HG03066 (cell line): ENCODE measurements at regions not wholly inside any gene's neighbourhood (a gene's known extent, or its start where the extent isn't known, plus 50 kb on each side); places are given as distances from the start of the nearest gene placed in this dataset.

ENCODE experiments used
- ATAC-seq: cut with Tn5 transposase; IDR thresholded peaks from one replicate; pipeline ENCODE4 v1.9.1; 2021; ENCODE audit warnings: low read depth; ENCODE audit not compliant: unreplicated experiment

- ATAC-seq, result no peak
Measured at GRCh38 chr9:87148331-87149104, 201.2 kb upstream of the GAS1 start.

GRCh38 chr9:87149799-87150198 lies 202.5 kb upstream of the GAS1 start:
- no peak for ATAC-seq

GRCh38 chr9:87152256-87152655 lies 204.9 kb upstream of the GAS1 start:
- no peak for ATAC-seq

- ATAC-seq, result no peak
Measured at GRCh38 chr9:87156247-87156646, 208.9 kb upstream of the GAS1 start.

DNA sequence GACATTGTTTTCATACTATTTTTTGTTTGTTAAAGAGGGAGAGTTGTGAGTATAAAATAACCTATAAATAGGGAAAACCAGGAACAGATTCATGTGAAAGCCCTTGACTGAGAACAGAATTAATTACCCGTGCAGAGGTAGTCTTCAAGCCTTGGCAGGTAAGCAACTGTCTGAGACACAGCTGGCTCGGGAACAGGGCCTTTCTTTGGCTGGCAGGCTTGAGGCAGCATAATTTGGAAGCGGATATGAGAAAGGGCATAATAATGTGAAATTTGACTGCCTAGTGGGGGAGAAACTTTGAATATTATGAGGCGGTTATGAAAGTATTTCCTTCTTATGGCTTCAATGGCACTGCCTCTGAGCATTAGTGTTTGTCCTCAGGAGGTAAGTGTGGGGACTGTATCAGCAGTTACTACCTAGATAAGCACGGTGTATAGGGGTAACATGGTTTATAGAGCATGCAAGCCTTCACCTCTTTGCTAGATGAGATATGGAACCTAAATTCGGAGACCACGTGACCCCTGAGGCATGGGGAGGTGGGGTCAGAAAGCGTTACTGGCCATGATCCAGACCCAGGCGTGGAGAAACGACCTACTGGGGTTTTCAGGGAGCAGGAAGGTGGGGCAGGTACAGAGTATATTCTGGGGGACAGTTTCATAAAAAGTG lies 210.2 kb upstream of the GAS1 start:
- no peak for ATAC-seq

DNA sequence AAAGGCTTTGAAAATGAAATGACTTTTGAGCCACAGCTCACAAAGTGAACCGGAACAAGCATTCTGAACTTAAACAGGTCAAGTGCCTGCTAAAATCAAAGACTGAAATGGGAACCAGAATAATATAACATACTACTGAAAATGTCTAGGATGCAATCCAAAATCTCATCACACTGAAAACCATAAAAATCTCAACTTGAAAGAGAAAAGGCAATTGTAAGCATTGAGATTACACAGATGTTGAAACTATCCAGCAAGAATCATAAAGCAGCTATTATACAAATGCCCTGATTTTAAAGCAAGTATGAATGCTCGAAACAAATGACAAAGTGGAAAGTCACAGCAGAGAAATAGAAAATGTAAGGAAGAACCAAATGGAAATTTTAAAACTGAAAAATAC lies 211.5 kb upstream of the GAS1 start:
- no peak for ATAC-seq

DNA sequence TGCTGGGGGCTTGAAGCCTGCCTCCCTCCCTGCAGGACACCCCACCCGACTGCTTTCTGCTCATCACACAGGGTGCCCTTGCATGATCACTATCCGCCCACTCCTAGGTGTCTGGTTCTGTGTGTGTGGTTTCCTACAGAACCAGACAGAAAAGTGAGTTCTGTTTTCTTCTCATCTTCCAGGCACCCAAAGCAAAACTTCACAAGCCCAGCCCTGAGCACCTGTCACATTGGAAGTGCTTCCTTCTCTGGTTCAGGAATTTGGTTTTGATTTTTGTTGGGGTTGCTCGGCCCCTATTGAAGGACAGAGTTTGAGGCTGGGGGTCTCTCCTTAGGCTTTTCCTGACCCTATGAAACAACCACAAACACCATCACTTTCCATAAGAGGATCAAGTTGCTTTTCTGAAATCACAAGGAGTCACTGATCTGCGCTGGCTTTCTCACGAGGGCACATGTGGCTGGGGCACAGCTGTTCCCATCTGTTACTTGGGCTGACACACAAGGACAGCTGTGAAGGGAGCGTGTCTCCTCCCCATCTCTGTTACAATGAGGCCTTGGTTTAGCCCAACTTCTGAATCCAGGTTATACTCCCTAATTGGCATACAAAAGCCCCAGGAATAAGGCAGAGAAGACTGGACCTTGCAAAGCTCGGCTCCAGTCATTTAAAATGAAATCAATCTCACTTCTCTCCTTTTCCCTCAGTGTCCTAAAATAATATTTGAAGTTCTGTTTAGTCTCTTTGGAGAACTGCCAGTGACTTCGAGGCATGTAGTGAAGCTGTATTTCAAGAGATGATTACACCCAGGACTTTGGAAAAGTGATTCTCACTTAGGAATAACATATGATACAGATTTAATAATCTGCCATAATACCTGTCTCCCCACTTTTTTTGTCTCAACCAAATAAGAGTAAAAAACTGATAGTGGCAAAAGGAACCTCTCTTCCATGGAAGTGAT lies 213.1 kb upstream of the GAS1 start:
- no peak for ATAC-seq

DNA sequence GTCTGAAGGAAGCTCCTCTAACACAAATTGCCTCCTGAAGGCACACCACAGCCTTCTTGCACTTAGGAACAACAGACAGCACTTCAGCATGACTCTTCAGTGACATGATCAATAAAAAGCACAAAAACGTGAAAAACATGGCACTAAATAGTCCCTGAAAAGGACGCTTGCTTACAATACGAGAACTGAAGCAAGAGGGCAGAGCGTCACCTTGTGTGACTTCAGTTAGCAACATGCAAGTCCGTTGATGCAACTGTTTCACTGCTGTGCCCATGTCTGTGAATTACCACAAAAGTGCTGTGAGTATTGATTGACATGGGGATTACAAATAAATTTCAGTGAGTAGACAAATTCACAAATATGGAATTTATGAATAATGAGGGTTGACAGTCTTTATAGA lies 219.9 kb upstream of the GAS1 start:
- ATAC-seq, result no peak

GRCh38 chr9:87167582-87167981 lies 220.3 kb upstream of the GAS1 start:
- ATAC-seq, result no peak

- ATAC-seq, result no peak
Measured at GRCh38 chr9:87178302-87178701, 231.0 kb upstream of the GAS1 start.

- ATAC-seq, result no peak
Measured at GRCh38 chr9:87179553-87180340, 232.4 kb upstream of the GAS1 start.

DNA sequence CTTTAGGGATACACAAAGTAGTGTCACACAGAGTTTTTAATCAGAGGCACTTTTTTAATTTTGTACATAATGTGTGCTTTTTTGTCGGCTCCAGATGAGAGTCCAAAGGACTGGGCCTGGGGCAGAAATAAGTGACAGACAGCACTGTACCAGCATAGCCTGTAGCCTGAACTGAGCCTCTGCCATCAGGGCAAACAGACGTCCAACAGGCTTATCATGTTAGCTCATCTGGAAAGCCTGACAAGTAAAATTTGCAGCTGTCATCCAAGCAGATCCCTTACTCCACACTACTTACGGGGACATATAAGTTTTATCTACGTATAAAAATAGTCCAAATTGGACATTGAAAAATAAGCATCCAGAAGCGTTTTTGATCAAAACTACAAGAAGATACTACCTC lies 233.1 kb upstream of the GAS1 start:
- no peak for ATAC-seq

- no peak for ATAC-seq
Measured at GRCh38 chr9:87180841-87181240, 233.5 kb upstream of the GAS1 start.

DNA sequence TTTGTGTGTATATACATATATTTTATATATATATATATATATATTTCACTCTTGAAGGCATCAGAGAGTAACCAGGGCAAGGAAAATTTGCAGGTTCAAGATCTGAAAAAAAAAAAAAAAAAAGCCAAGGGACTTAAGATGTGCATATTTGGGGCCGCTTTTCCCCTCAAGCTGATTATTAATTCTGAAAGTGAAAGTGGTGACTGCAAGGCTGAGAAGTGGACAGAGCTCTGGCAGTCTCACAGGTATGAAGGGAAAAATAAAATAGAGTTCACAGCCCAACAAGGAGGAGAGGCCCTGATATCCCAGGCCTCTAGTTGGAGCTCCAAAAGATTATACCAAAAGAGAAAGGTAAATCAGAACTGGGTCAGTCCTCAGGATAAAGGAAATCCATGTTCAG lies 234.4 kb upstream of the GAS1 start:
- ATAC-seq, result no peak

- ATAC-seq, result no peak
Measured at GRCh38 chr9:87184956-87185642, 237.8 kb upstream of the GAS1 start.

DNA sequence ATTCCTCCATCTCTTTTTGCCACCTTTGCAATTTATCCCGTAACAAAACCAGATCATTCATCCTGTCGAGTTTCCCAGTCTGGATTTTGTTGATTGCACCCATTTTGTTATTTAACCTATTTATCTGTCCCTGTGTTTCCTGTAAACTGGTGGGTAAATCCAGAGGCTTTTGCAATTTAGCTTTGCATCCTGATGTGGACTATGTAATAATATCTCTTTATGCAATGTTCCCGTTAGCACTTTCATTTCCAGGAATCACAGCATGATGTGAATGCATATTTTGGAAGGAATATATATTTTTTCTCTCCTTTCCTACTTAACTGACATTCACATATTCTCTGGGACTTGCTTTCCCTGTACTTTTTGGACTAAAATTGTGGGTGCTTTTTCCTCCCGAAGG lies 240.3 kb upstream of the GAS1 start:
- no peak for ATAC-seq

DNA sequence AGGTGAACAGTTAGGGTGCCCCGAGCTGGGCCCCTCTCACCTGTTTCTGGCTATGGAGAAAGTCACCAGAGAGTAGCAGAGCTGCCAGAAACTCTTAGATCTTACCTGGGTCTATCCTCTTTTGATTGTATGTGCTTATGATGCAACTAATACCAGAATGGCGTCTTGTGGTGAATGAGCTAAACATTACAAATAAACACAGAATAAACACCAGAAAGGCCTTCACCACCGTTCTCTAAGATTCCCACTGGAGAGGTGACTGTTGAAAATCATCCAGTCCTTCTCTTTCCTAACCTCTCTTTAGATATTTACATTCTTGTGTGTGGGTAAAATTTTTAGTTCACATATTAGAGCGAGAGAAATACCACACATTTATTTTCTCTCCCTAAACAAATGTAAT lies 241.7 kb upstream of the GAS1 start:
- no peak for ATAC-seq

- ATAC-seq, result no peak
Measured at GRCh38 chr9:87193151-87193550, 245.8 kb upstream of the GAS1 start.

- no peak for ATAC-seq
Measured at GRCh38 chr9:87193925-87194868, 246.9 kb upstream of the GAS1 start.
